ENCODE measurements at regions not wholly inside any gene's neighbourhood (a gene's known extent, or its start where the extent isn't known, plus 50 kb on each side); places are given as distances from the start of the nearest gene placed in this dataset.

GRCh38 chr14:101113835-101114725, 210.6 kb upstream of the RTL1 start:
- Histone ChIP-seq H3K36me3 (ENCODE audit: control insufficient read depth in 1 of 2, insufficient read depth in 2 of 2, low read depth in 1 of 2, low read length in 2 of 2) (no peaks in the 10 kb centered on the region), H3K14ac (ENCODE audit: low read length in 2 of 2) (no peak overlapping the region), H3K79me1 (replicated peaks; ENCODE audit: low read length, poor library complexity, severe bottlenecking) (no peaks in the 10 kb centered on the region), H3K4me2 (ENCODE audit: low read length, poor library complexity, severe bottlenecking) (no peak overlapping the region), H4K8ac (ENCODE audit: low read length) (no peak overlapping the region), H3K27ac (ENCODE audit: low read length, poor library complexity, severe bottlenecking) (no peak overlapping the region), H2AK5ac (ENCODE audit: low read length, severe bottlenecking) (no peak overlapping the region), H3K27me3 (ENCODE audit: control insufficient read depth in 1 of 2, insufficient read depth in 1 of 2, low read length in 2 of 2) (peaks cover 0 to 10% of the 10 kb centered on the region in 2 experiments), H3K9me3 (ENCODE audit: control insufficient read depth, low read length) (no peaks in the 10 kb centered on the region), H3K18ac (ENCODE audit: low read depth in 1 of 2, low read length in 2 of 2) (no peak overlapping the region), H2BK120ac (ENCODE audit: low read depth, low read length) (no peak overlapping the region), H2BK15ac (ENCODE audit: low read depth, poor library complexity, severe bottlenecking) (no peak overlapping the region), H3K4ac (ENCODE audit: low read depth in 1 of 2, low read length in 2 of 2) (no peak overlapping the region), H3K23ac (ENCODE audit: low read length in 2 of 2) (no peak overlapping the region), H2BK12ac (ENCODE audit: low read length in 2 of 2) (no peak overlapping the region), H3K9ac (ENCODE audit: low read length) (no peak overlapping the region), H2BK5ac (ENCODE audit: low read depth, low read length, poor library complexity, severe bottlenecking) (no peak overlapping the region), H2AFZ (ENCODE audit: low read depth, low read length) (no peak overlapping the region), H3K4me3 (ENCODE audit: insufficient read depth in 1 of 2, low read depth in 1 of 2, low read length in 2 of 2) (no peak overlapping the region), H4K91ac (ENCODE audit: low read length) (no peak overlapping the region), H3K4me1 (ENCODE audit: control insufficient read depth, insufficient read depth, low read depth, low read length) (no peaks in the 10 kb centered on the region)
- WGBS, result 74% methylated on average over 16 of the region's 16 CpGs
- no peak for DNase-seq

- H3K4me1 ChIP-seq (ENCODE audit: control insufficient read depth, insufficient read depth, low read depth, low read length), result no peaks in the 10 kb centered on the region
- H3K14ac ChIP-seq (ENCODE audit: low read length in 2 of 2), result no peak overlapping the region
- H3K23ac ChIP-seq (ENCODE audit: low read length in 2 of 2), result no peak overlapping the region
- no peak overlapping the region for H3K27ac ChIP-seq (ENCODE audit: low read length, poor library complexity, severe bottlenecking)
- DNase-seq, result no peak
- no peak overlapping the region for H2AK5ac ChIP-seq (ENCODE audit: low read length, severe bottlenecking)
- H3K4me3 ChIP-seq (ENCODE audit: insufficient read depth in 1 of 2, low read depth in 1 of 2, low read length in 2 of 2), result no peak overlapping the region
- no peaks in the 10 kb centered on the region for H3K36me3 ChIP-seq (ENCODE audit: control insufficient read depth in 1 of 2, insufficient read depth in 2 of 2, low read depth in 1 of 2, low read length in 2 of 2)
- H3K27me3 ChIP-seq (ENCODE audit: control insufficient read depth in 1 of 2, insufficient read depth in 1 of 2, low read length in 2 of 2), result peaks cover 0 to 19% of the 10 kb centered on the region in 2 experiments
- 88% methylated on average over 19 of the region's 19 CpGs for WGBS
- H2BK5ac ChIP-seq (ENCODE audit: low read depth, low read length, poor library complexity, severe bottlenecking), result no peak overlapping the region
- H3K18ac ChIP-seq (ENCODE audit: low read depth in 1 of 2, low read length in 2 of 2), result no peak overlapping the region
- no peaks in the 10 kb centered on the region for H3K9me3 ChIP-seq (ENCODE audit: control insufficient read depth, low read length)
- no peaks in the 10 kb centered on the region for H3K79me1 ChIP-seq (replicated peaks; ENCODE audit: low read length, poor library complexity, severe bottlenecking)
- no peak overlapping the region for H4K91ac ChIP-seq (ENCODE audit: low read length)
- H2BK12ac ChIP-seq (ENCODE audit: low read length in 2 of 2), result no peak overlapping the region
- no peak overlapping the region for H3K9ac ChIP-seq (ENCODE audit: low read length)
- no peak overlapping the region for H3K4ac ChIP-seq (ENCODE audit: low read depth in 1 of 2, low read length in 2 of 2)
- no peak overlapping the region for H2AFZ ChIP-seq (ENCODE audit: low read depth, low read length)
- no peak overlapping the region for H4K8ac ChIP-seq (ENCODE audit: low read length)
- no peak overlapping the region for H3K4me2 ChIP-seq (ENCODE audit: low read length, poor library complexity, severe bottlenecking)
- no peak overlapping the region for H2BK15ac ChIP-seq (ENCODE audit: low read depth, poor library complexity, severe bottlenecking)
- no peak overlapping the region for H2BK120ac ChIP-seq (ENCODE audit: low read depth, low read length)
Measured at GRCh38 chr14:101114726-101115515, 211.4 kb upstream of the RTL1 start.

GRCh38 chr14:101115652-101116051, 212.1 kb upstream of the RTL1 start:
- H3K23ac ChIP-seq (ENCODE audit: low read length in 2 of 2), result no peak overlapping the region
- H3K14ac ChIP-seq (ENCODE audit: low read length in 2 of 2), result no peak overlapping the region
- no peak overlapping the region for H2BK12ac ChIP-seq (ENCODE audit: low read length in 2 of 2)
- H3K27ac ChIP-seq (ENCODE audit: low read length, poor library complexity, severe bottlenecking), result no peak overlapping the region
- H3K18ac ChIP-seq (ENCODE audit: low read depth in 1 of 2, low read length in 2 of 2), result no peak overlapping the region
- no peak overlapping the region for H4K8ac ChIP-seq (ENCODE audit: low read length)
- no peaks in the 10 kb centered on the region for H3K9me3 ChIP-seq (ENCODE audit: control insufficient read depth, low read length)
- no peak overlapping the region for H2AFZ ChIP-seq (ENCODE audit: low read depth, low read length)
- no peak overlapping the region for H2BK120ac ChIP-seq (ENCODE audit: low read depth, low read length)
- H3K27me3 ChIP-seq (ENCODE audit: control insufficient read depth in 1 of 2, insufficient read depth in 1 of 2, low read length in 2 of 2), result peaks cover 0 to 26% of the 10 kb centered on the region in 2 experiments
- H2BK15ac ChIP-seq (ENCODE audit: low read depth, poor library complexity, severe bottlenecking), result no peak overlapping the region
- H3K36me3 ChIP-seq (ENCODE audit: control insufficient read depth in 1 of 2, insufficient read depth in 2 of 2, low read depth in 1 of 2, low read length in 2 of 2), result no peaks in the 10 kb centered on the region
- H3K9ac ChIP-seq (ENCODE audit: low read length), result no peak overlapping the region
- H3K4ac ChIP-seq (ENCODE audit: low read depth in 1 of 2, low read length in 2 of 2), result no peak overlapping the region
- H2BK5ac ChIP-seq (ENCODE audit: low read depth, low read length, poor library complexity, severe bottlenecking), result no peak overlapping the region
- H3K4me3 ChIP-seq (ENCODE audit: insufficient read depth in 1 of 2, low read depth in 1 of 2, low read length in 2 of 2), result no peak overlapping the region
- no peak overlapping the region for H3K4me2 ChIP-seq (ENCODE audit: low read length, poor library complexity, severe bottlenecking)
- H2AK5ac ChIP-seq (ENCODE audit: low read length, severe bottlenecking), result no peak overlapping the region
- DNase-seq, result no peak
- peaks cover 5% of the 10 kb centered on the region for H3K4me1 ChIP-seq (ENCODE audit: control insufficient read depth, insufficient read depth, low read depth, low read length)
- WGBS, result 84% methylated on average over 7 of the region's 8 CpGs
- no peaks in the 10 kb centered on the region for H3K79me1 ChIP-seq (replicated peaks; ENCODE audit: low read length, poor library complexity, severe bottlenecking)
- H4K91ac ChIP-seq (ENCODE audit: low read length), result no peak overlapping the region

- H4K8ac ChIP-seq (ENCODE audit: low read length), result no peak overlapping the region
- no peak overlapping the region for H2BK120ac ChIP-seq (ENCODE audit: low read depth, low read length)
- H3K14ac ChIP-seq (ENCODE audit: low read length in 2 of 2), result no peak overlapping the region
- H2BK12ac ChIP-seq (ENCODE audit: low read length in 2 of 2), result no peak overlapping the region
- no peak overlapping the region for H2BK5ac ChIP-seq (ENCODE audit: low read depth, low read length, poor library complexity, severe bottlenecking)
- no peak overlapping the region for H3K23ac ChIP-seq (ENCODE audit: low read length in 2 of 2)
- peaks cover 8% of the 10 kb centered on the region for H3K4me1 ChIP-seq (ENCODE audit: control insufficient read depth, insufficient read depth, low read depth, low read length)
- H3K79me1 ChIP-seq (replicated peaks; ENCODE audit: low read length, poor library complexity, severe bottlenecking), result no peaks in the 10 kb centered on the region
- H3K4me2 ChIP-seq (ENCODE audit: low read length, poor library complexity, severe bottlenecking), result no peak overlapping the region
- H2BK15ac ChIP-seq (ENCODE audit: low read depth, poor library complexity, severe bottlenecking), result no peak overlapping the region
- H3K9me3 ChIP-seq (ENCODE audit: control insufficient read depth, low read length), result no peaks in the 10 kb centered on the region
- WGBS, result 73% methylated on average over 4 of the region's 4 CpGs
- H3K9ac ChIP-seq (ENCODE audit: low read length), result no peak overlapping the region
- H3K18ac ChIP-seq (ENCODE audit: low read depth in 1 of 2, low read length in 2 of 2), result no peak overlapping the region
- no peak overlapping the region for H3K4me3 ChIP-seq (ENCODE audit: insufficient read depth in 1 of 2, low read depth in 1 of 2, low read length in 2 of 2)
- no peaks in the 10 kb centered on the region for H3K36me3 ChIP-seq (ENCODE audit: control insufficient read depth in 1 of 2, insufficient read depth in 2 of 2, low read depth in 1 of 2, low read length in 2 of 2)
- DNase-seq, result no peak
- H2AK5ac ChIP-seq (ENCODE audit: low read length, severe bottlenecking), result no peak overlapping the region
- H4K91ac ChIP-seq (ENCODE audit: low read length), result no peak overlapping the region
- H3K27ac ChIP-seq (ENCODE audit: low read length, poor library complexity, severe bottlenecking), result no peak overlapping the region
- no peak overlapping the region for H3K4ac ChIP-seq (ENCODE audit: low read depth in 1 of 2, low read length in 2 of 2)
- H3K27me3 ChIP-seq (ENCODE audit: control insufficient read depth in 1 of 2, insufficient read depth in 1 of 2, low read length in 2 of 2), result peaks cover 0 to 29% of the 10 kb centered on the region in 2 experiments
- no peak overlapping the region for H2AFZ ChIP-seq (ENCODE audit: low read depth, low read length)
Measured at GRCh38 chr14:101116065-101116464, 212.5 kb upstream of the RTL1 start.
